ENCODE measurements at regions not wholly inside any gene's neighbourhood (a gene's known extent, or its start where the extent isn't known, plus 50 kb on each side); places are given as distances from the start of the nearest gene placed in this dataset.

DNA sequence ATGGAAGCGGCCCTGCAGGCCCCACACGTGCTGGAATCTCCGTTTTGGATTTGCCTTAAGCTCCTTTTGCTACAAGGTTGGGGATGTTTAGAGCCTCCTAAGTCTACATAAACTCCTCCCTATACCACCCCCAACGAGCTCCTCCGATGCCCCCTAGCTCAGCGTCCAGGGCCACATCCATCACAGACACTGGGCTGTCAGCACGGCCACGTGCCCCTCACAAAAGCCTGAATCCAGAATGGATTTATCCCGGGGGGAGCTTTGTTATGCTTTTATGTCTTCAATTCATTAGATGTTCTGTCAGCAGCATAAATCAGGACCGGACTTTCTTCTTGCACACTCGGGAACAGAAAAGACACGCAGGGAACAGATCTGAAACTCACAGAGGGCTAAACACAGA is 52.6 kb upstream of the CD82 start:
- no peak for DNase-seq (ENCODE audit: low read depth)
- TF ChIP-seq, protein P1, sequence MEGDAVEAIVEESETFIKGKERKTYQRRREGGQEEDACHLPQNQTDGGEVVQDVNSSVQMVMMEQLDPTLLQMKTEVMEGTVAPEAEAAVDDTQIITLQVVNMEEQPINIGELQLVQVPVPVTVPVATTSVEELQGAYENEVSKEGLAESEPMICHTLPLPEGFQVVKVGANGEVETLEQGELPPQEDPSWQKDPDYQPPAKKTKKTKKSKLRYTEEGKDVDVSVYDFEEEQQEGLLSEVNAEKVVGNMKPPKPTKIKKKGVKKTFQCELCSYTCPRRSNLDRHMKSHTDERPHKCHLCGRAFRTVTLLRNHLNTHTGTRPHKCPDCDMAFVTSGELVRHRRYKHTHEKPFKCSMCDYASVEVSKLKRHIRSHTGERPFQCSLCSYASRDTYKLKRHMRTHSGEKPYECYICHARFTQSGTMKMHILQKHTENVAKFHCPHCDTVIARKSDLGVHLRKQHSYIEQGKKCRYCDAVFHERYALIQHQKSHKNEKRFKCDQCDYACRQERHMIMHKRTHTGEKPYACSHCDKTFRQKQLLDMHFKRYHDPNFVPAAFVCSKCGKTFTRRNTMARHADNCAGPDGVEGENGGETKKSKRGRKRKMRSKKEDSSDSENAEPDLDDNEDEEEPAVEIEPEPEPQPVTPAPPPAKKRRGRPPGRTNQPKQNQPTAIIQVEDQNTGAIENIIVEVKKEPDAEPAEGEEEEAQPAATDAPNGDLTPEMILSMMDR (IDR thresholded peaks at IDR 0.05; ENCODE audit: low read depth, low read length, missing control alignments), result no peak
- no peak overlapping the region for H3K4me3 ChIP-seq (ENCODE audit: low read depth, low read length)

DNA sequence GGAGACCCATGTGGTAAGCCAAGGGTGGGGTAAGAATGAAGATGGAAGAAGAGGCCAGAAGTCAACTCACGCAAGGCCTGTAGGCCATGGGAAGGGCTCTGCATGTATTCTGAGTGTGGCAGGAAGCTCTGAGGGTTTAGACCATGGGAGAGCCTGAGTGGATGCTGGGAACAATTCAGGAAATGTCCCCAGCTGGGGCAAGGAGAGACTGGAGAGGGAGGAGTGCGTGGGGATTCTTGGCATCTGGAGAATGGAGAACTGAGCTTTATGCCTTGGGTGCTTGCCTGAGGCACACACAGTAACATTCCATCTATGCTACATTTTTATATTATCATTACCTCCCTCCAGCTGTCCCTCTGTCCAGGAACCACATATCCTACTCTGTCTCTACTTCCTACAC is 50.4 kb upstream of the CD82 start:
- TF ChIP-seq, protein P1 (IDR thresholded peaks at IDR 0.05; ENCODE audit: low read depth, low read length, missing control alignments), result no peak

More for the DNA sequence above, 50.4 kb upstream of the CD82 start:
- no peak overlapping the region for H3K4me3 ChIP-seq (ENCODE audit: low read depth, low read length)
- DNase-seq (ENCODE audit: low read depth), result no peak

Data from GM12864 (cell line).